Loucy (cell line): ENCODE measurements at regions not wholly inside any gene's neighbourhood (a gene's known extent, or its start where the extent isn't known, plus 50 kb on each side); places are given as distances from the start of the nearest gene placed in this dataset.

Experiments
- H2AFZ ChIP-seq: fragments of 200-600 bp; sonication (generic); 2 replicates; pipeline ENCODE4 v1.6.0; 2016; ENCODE audit warnings: antibody characterized with exemption, mild to moderate bottlenecking, low read length, moderate library complexity
- H3F3A ChIP-seq: fragments of 200-600 bp; 2 replicates; pipeline ENCODE4 v1.6.0; 2016; ENCODE audit warnings: antibody characterized with exemption, low read depth, mild to moderate bottlenecking
- H3K27me3 ChIP-seq: fragments of 200-600 bp; sonication (generic); 2 replicates; pipeline ENCODE4 v1.6.1; 2014; ENCODE audit warnings: low read length, mild to moderate bottlenecking; ENCODE audit not compliant: insufficient read depth, poor library complexity, severe bottlenecking
- H3K36me3 ChIP-seq: fragments of 200-600 bp; sonication (generic); 2 replicates; pipeline ENCODE4 v1.6.1; 2016; ENCODE audit warnings: low read length; ENCODE audit not compliant: insufficient read depth
- H3K4me1 ChIP-seq: fragments of 200-600 bp; sonication (generic); 2 replicates; pipeline ENCODE4 v1.5.1; 2014; ENCODE audit warnings: low read length, mild to moderate bottlenecking; ENCODE audit not compliant: insufficient read depth, poor library complexity, severe bottlenecking
- H3K4me2 ChIP-seq: fragments of 200-600 bp; sonication (generic); 2 replicates; pipeline ENCODE4 v1.6.0; 2014; ENCODE audit warnings: antibody characterized with exemption, low read length, low read depth, mild to moderate bottlenecking; ENCODE audit not compliant: poor library complexity, severe bottlenecking
- H3K4me3 ChIP-seq: fragments of 200-600 bp; sonication (generic); 2 replicates; pipeline ENCODE4 v1.5.1; 2014; ENCODE audit warnings: low read length, mild to moderate bottlenecking, mixed read lengths; ENCODE audit not compliant: poor library complexity, severe bottlenecking
- H3K79me2 ChIP-seq: fragments of 200-600 bp; sonication (generic); 2 replicates; pipeline ENCODE4 v1.6.1; 2014; ENCODE audit warnings: low read length; ENCODE audit not compliant: insufficient read depth
- H3K9ac ChIP-seq: fragments of 200-600 bp; sonication (generic); 2 replicates; pipeline ENCODE4 v1.6.0; 2014; ENCODE audit warnings: mild to moderate bottlenecking, low read depth, low read length, moderate library complexity; ENCODE audit not compliant: poor library complexity, severe bottlenecking
- H3K9me2 ChIP-seq: fragments of 200-600 bp; sonication (generic); replicated peaks from 2 replicates; pipeline ENCODE4 v1.6.1; 2016; ENCODE audit warnings: low read depth, low read length, mixed read lengths
- H3K9me3 ChIP-seq: fragments of 200-600 bp; sonication (generic); 2 replicates; pipeline ENCODE4 v1.6.1; 2014; ENCODE audit warnings: mild to moderate bottlenecking, antibody characterized with exemption, low read length, low read depth; ENCODE audit not compliant: insufficient read depth
- H4K20me1 ChIP-seq: fragments of 200-600 bp; sonication (generic); 2 replicates; pipeline ENCODE4 v1.6.0; 2014; ENCODE audit warnings: antibody characterized with exemption, low read length, mild to moderate bottlenecking; ENCODE audit not compliant: insufficient read depth, poor library complexity, severe bottlenecking
- CTCF ChIP-seq: fragments of 200-600 bp; sonication (generic); conservative IDR thresholded peaks from 2 replicates; pipeline ENCODE4 v1.5.1; 2014; ENCODE audit warnings: mild to moderate bottlenecking, antibody characterized with exemption, low read length
- EZH2phosphoT487 ChIP-seq: fragments of 200-600 bp; IDR thresholded peaks from 2 replicates; pipeline ENCODE4 v1.6.1; 2018; ENCODE audit warnings: antibody characterized with exemption, mild to moderate bottlenecking, moderate library complexity, borderline replicate concordance

- no peaks in the 10 kb centered on the region for H3K27me3 ChIP-seq
- H3K79me2 ChIP-seq, result no peaks in the 10 kb centered on the region
- H3K9me3 ChIP-seq, result no peaks in the 10 kb centered on the region
- no peaks in the 10 kb centered on the region for H4K20me1 ChIP-seq
- H3F3A ChIP-seq, result no peaks in the 10 kb centered on the region
- H3K4me2 ChIP-seq, result no peak overlapping the region
- no peaks in the 10 kb centered on the region for H3K4me1 ChIP-seq
- H3K9ac ChIP-seq, result no peak overlapping the region
- no peak overlapping the region for H2AFZ ChIP-seq
- no peak overlapping the region for H3K4me3 ChIP-seq
- TF ChIP-seq CTCF, result no peak
- TF ChIP-seq EZH2phosphoT487, result no peak
- no peaks in the 10 kb centered on the region for H3K36me3 ChIP-seq
- no peaks in the 10 kb centered on the region for H3K9me2 ChIP-seq
Measured at GRCh38 chr14:82533351-82533750, 999.7 kb upstream of the SEL1L start.

GRCh38 chr14:82536566-82536965 lies 1002.9 kb upstream of the SEL1L start:
- Histone ChIP-seq H2AFZ (no peak overlapping the region), H3K4me1 (no peaks in the 10 kb centered on the region), H3F3A (no peaks in the 10 kb centered on the region), H3K4me3 (no peak overlapping the region), H3K79me2 (no peaks in the 10 kb centered on the region), H3K9me3 (no peaks in the 10 kb centered on the region), H3K9ac (no peak overlapping the region), H3K36me3 (no peaks in the 10 kb centered on the region), H3K9me2 (no peaks in the 10 kb centered on the region), H3K27me3 (no peaks in the 10 kb centered on the region), H4K20me1 (no peaks in the 10 kb centered on the region), H3K4me2 (no peak overlapping the region)
- TF ChIP-seq EZH2phosphoT487 (no peak), CTCF (no peak)

GRCh38 chr14:82537831-82538230 lies 1004.2 kb upstream of the SEL1L start:
- H3K9ac ChIP-seq, result no peak overlapping the region
- H3K9me3 ChIP-seq, result no peaks in the 10 kb centered on the region
- TF ChIP-seq CTCF (no peak), EZH2phosphoT487 (no peak)

More at GRCh38 chr14:82537831-82538230, 1004.2 kb upstream of the SEL1L start:
- H3K79me2 ChIP-seq, result no peaks in the 10 kb centered on the region
- H2AFZ ChIP-seq, result no peak overlapping the region
- no peaks in the 10 kb centered on the region for H3K9me2 ChIP-seq
- no peak overlapping the region for H3K4me3 ChIP-seq
- H3F3A ChIP-seq, result no peaks in the 10 kb centered on the region
- H3K27me3 ChIP-seq, result no peaks in the 10 kb centered on the region
- no peaks in the 10 kb centered on the region for H3K4me1 ChIP-seq
- no peaks in the 10 kb centered on the region for H4K20me1 ChIP-seq
- no peaks in the 10 kb centered on the region for H3K36me3 ChIP-seq
- no peak overlapping the region for H3K4me2 ChIP-seq
